ENCODE measurements at regions not wholly inside any gene's neighbourhood (a gene's known extent, or its start where the extent isn't known, plus 50 kb on each side); places are given as distances from the start of the nearest gene placed in this dataset.

DNA sequence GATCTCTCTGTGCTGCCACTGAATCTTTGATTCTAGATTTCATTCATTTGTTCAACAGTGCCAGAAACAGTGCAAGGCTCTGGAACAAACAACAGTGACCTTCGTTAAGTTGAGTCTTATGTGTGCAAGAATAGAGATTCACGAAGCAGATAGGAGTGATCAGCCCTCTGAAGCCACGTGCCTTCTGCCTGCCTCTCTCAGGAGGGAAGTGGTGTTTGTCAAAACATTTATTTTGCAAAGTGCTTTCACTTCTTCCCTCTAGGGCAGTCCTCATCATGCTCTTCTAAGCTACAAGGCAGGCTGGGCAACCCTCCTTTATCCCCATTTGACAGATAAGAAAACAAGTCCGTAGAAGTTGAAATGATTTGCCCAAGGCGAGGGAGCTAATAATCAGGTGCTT is 204.3 kb downstream of the TFAP2C start:
- ChIA-PET CTCF (no interaction called here), POLR2A (no interaction called here)
- no peak for DNase-seq (ENCODE audit: extremely low spot score)
- TF ChIP-seq NFRKB (IDR thresholded peaks at IDR 0.05) = no peak
- no peak for TF ChIP-seq ZNF384 (IDR thresholded peaks at IDR 0.05)
- no peak for TF ChIP-seq FOXM1 (IDR thresholded peaks at IDR 0.05; ENCODE audit: borderline replicate concordance)
- TF ChIP-seq TARDBP (IDR thresholded peaks at IDR 0.05) = no peak
- no peak for TF ChIP-seq HDGF (IDR thresholded peaks at IDR 0.05; ENCODE audit: borderline replicate concordance)
- no peak for TF ChIP-seq BHLHE40 (IDR thresholded peaks at IDR 0.05; ENCODE audit: borderline replicate concordance)

DNA sequence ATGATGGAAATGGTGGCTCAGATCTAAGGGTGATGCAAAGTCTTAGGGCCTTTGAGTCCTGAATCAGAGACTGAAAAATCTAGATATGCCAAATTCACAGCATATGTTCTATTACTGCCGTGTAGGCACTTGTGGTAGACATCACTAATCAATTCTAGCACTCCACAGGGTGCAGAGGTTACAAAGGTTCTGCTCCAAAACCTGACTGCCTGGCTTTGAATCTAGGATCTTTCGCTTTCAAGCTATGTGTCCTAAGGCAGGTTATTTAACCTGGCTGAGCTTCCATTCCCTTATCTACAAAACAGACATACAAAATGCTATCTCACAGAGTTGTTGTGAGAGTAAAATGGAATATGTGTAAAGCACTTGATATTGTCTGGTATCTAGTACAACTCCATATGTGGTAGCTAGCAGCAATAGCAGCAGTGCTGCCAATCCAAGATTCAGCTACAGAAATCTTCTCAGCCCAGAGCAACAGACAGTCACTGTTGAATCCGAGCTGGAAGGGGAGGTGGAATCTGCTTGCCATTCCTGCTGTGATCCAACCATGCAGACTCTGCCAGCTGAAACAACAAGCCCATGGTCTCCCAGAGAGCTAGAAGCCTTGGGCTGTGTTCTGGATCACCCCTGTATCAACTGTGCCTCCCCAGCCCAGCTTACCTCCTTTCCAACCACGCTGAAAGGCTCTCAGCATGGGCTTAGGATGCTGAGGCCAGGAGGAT is 206.9 kb downstream of the TFAP2C start:
- ChIA-PET POLR2A (no interaction called here), CTCF (no interaction called here)
- TF ChIP-seq BHLHE40 (IDR thresholded peaks at IDR 0.05; ENCODE audit: borderline replicate concordance) (no peak), L3MBTL2 (conservative IDR thresholded peaks at IDR 0.05) (no peak), SP1 (IDR thresholded peaks at IDR 0.05) (no peak), SUZ12 (IDR thresholded peaks at IDR 0.05) (no peak), ARNT (IDR thresholded peaks at IDR 0.05) (no peak), ELF4 (IDR thresholded peaks at IDR 0.05) (no peak), CTBP1 (IDR thresholded peaks at IDR 0.05; ENCODE audit: borderline replicate concordance) (no peak), FOXA1 (IDR thresholded peaks at IDR 0.05) (no peak), HDGF (IDR thresholded peaks at IDR 0.05; ENCODE audit: borderline replicate concordance) (no peak), LEF1 (IDR thresholded peaks at IDR 0.05; ENCODE audit: borderline replicate concordance) (no peak), NFRKB (IDR thresholded peaks at IDR 0.05) (no peak), FOXM1 (IDR thresholded peaks at IDR 0.05; ENCODE audit: borderline replicate concordance) (no peak), ZNF384 (IDR thresholded peaks at IDR 0.05) (no peak), TARDBP (IDR thresholded peaks at IDR 0.05) (no peak), FOXK2 (IDR thresholded peaks at IDR 0.05) (no peak)
- TF ChIP-seq, protein P1, sequence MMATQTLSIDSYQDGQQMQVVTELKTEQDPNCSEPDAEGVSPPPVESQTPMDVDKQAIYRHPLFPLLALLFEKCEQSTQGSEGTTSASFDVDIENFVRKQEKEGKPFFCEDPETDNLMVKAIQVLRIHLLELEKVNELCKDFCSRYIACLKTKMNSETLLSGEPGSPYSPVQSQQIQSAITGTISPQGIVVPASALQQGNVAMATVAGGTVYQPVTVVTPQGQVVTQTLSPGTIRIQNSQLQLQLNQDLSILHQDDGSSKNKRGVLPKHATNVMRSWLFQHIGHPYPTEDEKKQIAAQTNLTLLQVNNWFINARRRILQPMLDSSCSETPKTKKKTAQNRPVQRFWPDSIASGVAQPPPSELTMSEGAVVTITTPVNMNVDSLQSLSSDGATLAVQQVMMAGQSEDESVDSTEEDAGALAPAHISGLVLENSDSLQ (IDR thresholded peaks at IDR 0.05) = no peak
- DNase-seq (ENCODE audit: extremely low spot score) = no peak

DNA sequence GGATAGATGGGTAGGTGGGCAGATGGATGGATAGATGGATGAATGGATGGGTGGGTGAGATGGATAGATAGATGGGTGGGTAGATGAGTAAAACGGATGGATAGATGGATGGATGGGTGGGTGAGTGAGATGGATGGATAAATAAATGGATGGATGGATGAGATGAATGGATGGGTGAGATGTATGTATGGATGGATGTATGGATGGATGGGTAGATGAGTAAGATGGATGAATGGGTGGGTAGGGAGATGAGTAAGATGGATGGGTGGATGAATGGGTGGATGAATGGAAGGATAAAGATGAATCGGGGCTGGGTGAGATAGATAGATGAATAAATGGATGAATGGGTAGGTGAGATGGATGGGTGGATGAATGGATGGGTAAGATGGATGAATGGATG is 210.1 kb downstream of the TFAP2C start:
- ChIA-PET POLR2A (no interaction called here), CTCF (no interaction called here)
- TF ChIP-seq LEF1 (IDR thresholded peaks at IDR 0.05; ENCODE audit: borderline replicate concordance) = no peak
- TF ChIP-seq CTBP1 (IDR thresholded peaks at IDR 0.05; ENCODE audit: borderline replicate concordance) = no peak
- no peak for TF ChIP-seq ZNF384 (IDR thresholded peaks at IDR 0.05)
- TF ChIP-seq L3MBTL2 (conservative IDR thresholded peaks at IDR 0.05) = no peak
- no peak for TF ChIP-seq FOXK2 (IDR thresholded peaks at IDR 0.05)
- no peak for TF ChIP-seq ARNT (IDR thresholded peaks at IDR 0.05)
- no peak for TF ChIP-seq ELF4 (IDR thresholded peaks at IDR 0.05)
- no peak for TF ChIP-seq FOXA1 (IDR thresholded peaks at IDR 0.05)
- TF ChIP-seq SP1 (IDR thresholded peaks at IDR 0.05) = no peak
- TF ChIP-seq BHLHE40 (IDR thresholded peaks at IDR 0.05; ENCODE audit: borderline replicate concordance) = no peak
- no peak for TF ChIP-seq FOXM1 (IDR thresholded peaks at IDR 0.05; ENCODE audit: borderline replicate concordance)
- TF ChIP-seq HDGF (IDR thresholded peaks at IDR 0.05; ENCODE audit: borderline replicate concordance) = no peak
- TF ChIP-seq, protein P1 (IDR thresholded peaks at IDR 0.05) = no peak
- TF ChIP-seq TARDBP (IDR thresholded peaks at IDR 0.05) = no peak
- no peak for TF ChIP-seq SUZ12 (IDR thresholded peaks at IDR 0.05)
- DNase-seq (ENCODE audit: extremely low spot score) = no peak

DNA sequence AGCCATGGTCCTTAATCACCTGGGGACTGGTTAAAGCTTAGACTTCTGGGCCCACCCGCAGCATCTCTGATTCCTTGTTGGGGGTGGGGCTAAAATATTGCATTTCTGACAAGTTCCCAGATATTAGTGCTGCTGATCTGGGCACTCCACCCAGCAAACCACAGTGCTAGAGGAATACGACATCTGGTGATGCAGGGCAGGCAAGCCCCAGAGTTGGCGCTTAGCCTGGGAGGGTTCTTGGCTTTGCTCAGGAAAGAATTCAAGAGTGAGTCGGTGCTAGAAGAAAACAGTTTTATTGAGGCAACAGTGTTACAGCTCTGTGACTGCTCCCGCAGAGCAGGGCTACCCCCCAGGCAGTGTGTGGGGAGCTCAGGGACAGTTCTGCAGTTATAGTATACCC is 210.7 kb downstream of the TFAP2C start:
- ChIA-PET POLR2A (no interaction called here), CTCF (interaction anchor here (0.6 kb wide), 1 partner anchor 8 kb away, joined by 3 read pairs; no protein-coding TSS in a partner anchor)
- TF ChIP-seq SUZ12 (IDR thresholded peaks at IDR 0.05) (no peak), CTBP1 (IDR thresholded peaks at IDR 0.05; ENCODE audit: borderline replicate concordance) (no peak), ZNF384 (IDR thresholded peaks at IDR 0.05) (no peak), HDGF (IDR thresholded peaks at IDR 0.05; ENCODE audit: borderline replicate concordance) (no peak), NFRKB (IDR thresholded peaks at IDR 0.05) (no peak), L3MBTL2 (conservative IDR thresholded peaks at IDR 0.05) (no peak), SP1 (IDR thresholded peaks at IDR 0.05) (no peak), LEF1 (IDR thresholded peaks at IDR 0.05; ENCODE audit: borderline replicate concordance) (no peak), ARNT (IDR thresholded peaks at IDR 0.05) (no peak), FOXK2 (IDR thresholded peaks at IDR 0.05) (no peak), FOXM1 (IDR thresholded peaks at IDR 0.05; ENCODE audit: borderline replicate concordance) (no peak), BHLHE40 (IDR thresholded peaks at IDR 0.05; ENCODE audit: borderline replicate concordance) (no peak), ELF4 (IDR thresholded peaks at IDR 0.05) (no peak)
- TF ChIP-seq, protein P1 (IDR thresholded peaks at IDR 0.05) = no peak
- no peak for DNase-seq (ENCODE audit: extremely low spot score)

DNA sequence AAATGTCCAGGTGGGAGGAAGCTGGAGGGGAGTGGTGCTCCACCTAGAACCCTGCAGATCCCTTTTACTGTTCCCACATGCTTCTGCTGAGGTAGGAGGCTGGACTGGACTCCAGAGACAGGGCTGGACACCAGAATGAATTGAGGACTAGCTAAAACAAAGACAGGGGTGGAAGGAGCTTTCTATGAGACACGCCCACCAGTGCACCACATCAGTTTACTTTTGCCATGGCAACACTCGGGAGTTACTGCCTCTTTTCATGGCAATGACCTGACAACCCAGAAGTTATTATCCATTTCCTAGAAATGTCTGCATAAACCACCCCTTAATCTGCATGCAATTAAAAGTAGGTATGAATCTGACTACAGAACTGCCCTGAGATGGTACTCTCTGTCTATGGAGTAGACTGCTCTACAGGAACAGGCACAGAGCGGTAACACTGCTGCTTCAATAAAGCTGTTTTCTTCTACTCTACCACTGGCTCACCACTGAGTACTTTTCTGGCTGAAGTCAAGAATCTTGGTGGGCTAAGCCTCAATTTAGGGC is 211.7 kb downstream of the TFAP2C start:
- POLR2A ChIA-PET = no interaction called here
- CTCF ChIA-PET = interaction anchor here (0.6 kb wide), 1 partner anchor 9 kb away, joined by 3 read pairs; no protein-coding TSS in a partner anchor
- no peak for DNase-seq (ENCODE audit: extremely low spot score)
- TF ChIP-seq FOXM1 (IDR thresholded peaks at IDR 0.05; ENCODE audit: borderline replicate concordance) (no peak), NFRKB (IDR thresholded peaks at IDR 0.05) (no peak), CTBP1 (IDR thresholded peaks at IDR 0.05; ENCODE audit: borderline replicate concordance) (no peak), TARDBP (IDR thresholded peaks at IDR 0.05) (no peak), ARNT (IDR thresholded peaks at IDR 0.05) (no peak), FOXK2 (IDR thresholded peaks at IDR 0.05) (no peak), L3MBTL2 (conservative IDR thresholded peaks at IDR 0.05) (no peak), LEF1 (IDR thresholded peaks at IDR 0.05; ENCODE audit: borderline replicate concordance) (no peak), HDGF (IDR thresholded peaks at IDR 0.05; ENCODE audit: borderline replicate concordance) (no peak), SUZ12 (IDR thresholded peaks at IDR 0.05) (no peak), ELF4 (IDR thresholded peaks at IDR 0.05) (no peak), ZNF384 (IDR thresholded peaks at IDR 0.05) (no peak), SP1 (IDR thresholded peaks at IDR 0.05) (no peak), FOXA1 (IDR thresholded peaks at IDR 0.05) (no peak), BHLHE40 (IDR thresholded peaks at IDR 0.05; ENCODE audit: borderline replicate concordance) (no peak)

Measured in HEK293T (cell line).